DND-41 (cell line): ENCODE measurements at regions not wholly inside any gene's neighbourhood (a gene's known extent, or its start where the extent isn't known, plus 50 kb on each side); places are given as distances from the start of the nearest gene placed in this dataset.

ENCODE experiments used
- ATAC-seq: fragments of 200-7000 bp; cut with Tn5 transposase; 3 replicates; pipeline ENCODE4 v1.9.1; 2021; ENCODE audit warnings: low read depth; ENCODE audit not compliant: insufficient read depth
- DNase-seq: peaks from one replicate; pipeline ENCODE4 v3.0.0-alpha.2; 2020
- H2AFZ ChIP-seq: 2 replicates; pipeline ENCODE4 v1.6.0; 2012; ENCODE audit warnings: low read depth, low read length
- H3K27ac ChIP-seq: 2 replicates; pipeline ENCODE4 v1.5.1; 2012; ENCODE audit warnings: low read length, inconsistent platforms
- H3K27me3 ChIP-seq: fragments of 200-600 bp; sonication (generic); 2 replicates; pipeline ENCODE4 v1.6.0; 2012; ENCODE audit warnings: low read length, mild to moderate bottlenecking, inconsistent platforms; ENCODE audit not compliant: insufficient read depth, poor library complexity
- H3K36me3 ChIP-seq: 2 replicates; pipeline ENCODE4 v1.5.1; 2012; ENCODE audit warnings: low read length, inconsistent platforms; ENCODE audit not compliant: insufficient read depth
- H3K4me1 ChIP-seq: 2 replicates; pipeline ENCODE4 v1.5.1; 2012; ENCODE audit warnings: mild to moderate bottlenecking, low read length; ENCODE audit not compliant: insufficient read depth
- H3K4me2 ChIP-seq: 2 replicates; pipeline ENCODE4 v1.6.0; 2012; ENCODE audit warnings: mild to moderate bottlenecking, moderate library complexity, low read length, inconsistent platforms; ENCODE audit not compliant: insufficient read depth
- H3K4me3 ChIP-seq, 2 experiments: fragments of 200-600 bp in 1 of 2; shearing (Covaris generic) in 1 of 2; 2 replicates each; pipeline ENCODE4 v1.5.1; 2012 to 2016; ENCODE audit warnings: inconsistent platforms in 2 of 2, low read length in 2 of 2, mild to moderate bottlenecking in 2 of 2, low read depth in 1 of 2, moderate library complexity in 1 of 2
- H3K79me2 ChIP-seq: 2 replicates; pipeline ENCODE4 v1.6.0; 2012; ENCODE audit warnings: low read length, inconsistent platforms; ENCODE audit not compliant: insufficient read depth
- H3K9ac ChIP-seq: 2 replicates; pipeline ENCODE4 v1.6.0; 2012; ENCODE audit warnings: low read depth, mild to moderate bottlenecking, inconsistent platforms, low read length, moderate library complexity
- H3K9me3 ChIP-seq: 2 replicates; pipeline ENCODE4 v1.5.1; 2012; ENCODE audit warnings: low read length, moderate library complexity, mild to moderate bottlenecking, inconsistent platforms; ENCODE audit not compliant: insufficient read depth, severe bottlenecking
- H4K20me1 ChIP-seq: 2 replicates; pipeline ENCODE4 v1.6.0; 2012; ENCODE audit warnings: low read length; ENCODE audit not compliant: insufficient read depth
- EZH2 ChIP-seq: IDR thresholded peaks from 3 replicates; pipeline ENCODE4 v1.6.1; 2012; ENCODE audit warnings: borderline replicate concordance, low read depth, mild to moderate bottlenecking, moderate library complexity, low read length, inconsistent platforms; ENCODE audit not compliant: severe bottlenecking
- TF ChIP-seq, protein P1 (sequence below): IDR thresholded peaks from 2 replicates; pipeline ENCODE4 v1.5.1; 2012; ENCODE audit warnings: borderline replicate concordance, low read length, moderate library complexity, mild to moderate bottlenecking; ENCODE audit not compliant: poor library complexity, severe bottlenecking; ENCODE audit errors: extremely low read depth

DNA sequence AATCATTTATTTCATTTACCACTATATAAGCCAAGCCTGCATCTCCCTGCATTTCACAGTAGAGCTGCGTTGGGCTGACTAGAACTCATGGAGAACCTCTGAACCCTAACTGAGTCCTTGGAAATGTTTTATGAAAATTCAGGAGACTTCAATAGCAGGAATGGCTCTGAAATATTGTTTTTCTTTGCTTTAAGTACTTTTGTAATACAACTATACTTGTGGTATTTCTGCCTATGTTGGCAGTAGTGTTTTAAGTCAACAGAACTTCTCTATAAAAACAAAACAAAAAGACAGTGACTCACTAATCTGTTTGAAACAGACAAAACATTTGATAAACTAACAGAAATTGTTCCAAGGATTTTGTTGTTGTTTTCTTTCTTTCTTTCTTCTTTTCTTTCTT, 489.2 kb upstream of the MEF2C start:
- no peaks in the 10 kb centered on the region for H3K79me2 ChIP-seq
- no peak overlapping the region for H3K4me2 ChIP-seq
- no peak overlapping the region for H3K4me3 ChIP-seq
- no peaks in the 10 kb centered on the region for H3K27me3 ChIP-seq
- H3K27ac ChIP-seq = no peak overlapping the region
- H4K20me1 ChIP-seq = no peaks in the 10 kb centered on the region
- H3K9ac ChIP-seq = no peak overlapping the region
- H3K9me3 ChIP-seq = no peaks in the 10 kb centered on the region
- no peak for ATAC-seq
- no peaks in the 10 kb centered on the region for H3K36me3 ChIP-seq
- no peak for DNase-seq
- H2AFZ ChIP-seq = no peak overlapping the region
- TF ChIP-seq EZH2 = no peak
- TF ChIP-seq, protein P1, sequence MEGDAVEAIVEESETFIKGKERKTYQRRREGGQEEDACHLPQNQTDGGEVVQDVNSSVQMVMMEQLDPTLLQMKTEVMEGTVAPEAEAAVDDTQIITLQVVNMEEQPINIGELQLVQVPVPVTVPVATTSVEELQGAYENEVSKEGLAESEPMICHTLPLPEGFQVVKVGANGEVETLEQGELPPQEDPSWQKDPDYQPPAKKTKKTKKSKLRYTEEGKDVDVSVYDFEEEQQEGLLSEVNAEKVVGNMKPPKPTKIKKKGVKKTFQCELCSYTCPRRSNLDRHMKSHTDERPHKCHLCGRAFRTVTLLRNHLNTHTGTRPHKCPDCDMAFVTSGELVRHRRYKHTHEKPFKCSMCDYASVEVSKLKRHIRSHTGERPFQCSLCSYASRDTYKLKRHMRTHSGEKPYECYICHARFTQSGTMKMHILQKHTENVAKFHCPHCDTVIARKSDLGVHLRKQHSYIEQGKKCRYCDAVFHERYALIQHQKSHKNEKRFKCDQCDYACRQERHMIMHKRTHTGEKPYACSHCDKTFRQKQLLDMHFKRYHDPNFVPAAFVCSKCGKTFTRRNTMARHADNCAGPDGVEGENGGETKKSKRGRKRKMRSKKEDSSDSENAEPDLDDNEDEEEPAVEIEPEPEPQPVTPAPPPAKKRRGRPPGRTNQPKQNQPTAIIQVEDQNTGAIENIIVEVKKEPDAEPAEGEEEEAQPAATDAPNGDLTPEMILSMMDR = no peak
- H3K4me1 ChIP-seq = no peaks in the 10 kb centered on the region

DNA sequence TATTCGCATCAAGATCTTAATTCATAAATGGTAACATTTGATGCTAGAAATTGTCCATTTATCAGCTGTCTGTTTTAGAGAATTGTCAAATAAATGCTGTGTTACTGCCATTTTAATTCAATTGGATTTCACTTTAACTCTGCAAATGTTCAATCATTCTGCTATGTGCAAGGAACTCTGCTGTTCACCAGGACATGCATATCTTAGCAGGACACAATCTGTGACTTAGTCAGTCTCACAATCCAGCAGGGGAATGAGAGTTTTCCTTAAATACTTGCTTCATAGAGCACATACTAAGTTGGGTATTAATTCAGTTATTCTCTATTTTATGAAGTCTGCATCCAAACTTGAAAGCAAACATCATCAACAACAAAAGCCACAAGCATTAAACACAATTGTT, 488.7 kb upstream of the MEF2C start:
- Histone ChIP-seq H3K79me2 (no peaks in the 10 kb centered on the region), H3K9ac (no peak overlapping the region), H3K27ac (no peak overlapping the region), H2AFZ (no peak overlapping the region), H3K4me1 (no peaks in the 10 kb centered on the region), H3K27me3 (no peaks in the 10 kb centered on the region), H3K9me3 (no peaks in the 10 kb centered on the region), H3K36me3 (no peaks in the 10 kb centered on the region), H3K4me2 (no peak overlapping the region), H3K4me3 (no peak overlapping the region), H4K20me1 (no peaks in the 10 kb centered on the region)
- no peak for TF ChIP-seq EZH2
- TF ChIP-seq, protein P1 = no peak
- no peak for ATAC-seq
- DNase-seq = no peak

- Histone ChIP-seq H3K36me3 (no peaks in the 10 kb centered on the region), H3K4me3 (no peak overlapping the region), H2AFZ (no peak overlapping the region), H3K9ac (no peak overlapping the region), H3K79me2 (no peaks in the 10 kb centered on the region), H3K9me3 (no peaks in the 10 kb centered on the region), H4K20me1 (no peaks in the 10 kb centered on the region), H3K4me1 (no peaks in the 10 kb centered on the region), H3K27ac (no peak overlapping the region), H3K27me3 (no peaks in the 10 kb centered on the region), H3K4me2 (no peak overlapping the region)
- TF ChIP-seq EZH2 = no peak
- TF ChIP-seq, protein P1 = no peak
- DNase-seq (no peak), ATAC-seq (no peak)
Observed at GRCh38 chr5:89359046-89359445, 476.1 kb upstream of the MEF2C start.

DNA sequence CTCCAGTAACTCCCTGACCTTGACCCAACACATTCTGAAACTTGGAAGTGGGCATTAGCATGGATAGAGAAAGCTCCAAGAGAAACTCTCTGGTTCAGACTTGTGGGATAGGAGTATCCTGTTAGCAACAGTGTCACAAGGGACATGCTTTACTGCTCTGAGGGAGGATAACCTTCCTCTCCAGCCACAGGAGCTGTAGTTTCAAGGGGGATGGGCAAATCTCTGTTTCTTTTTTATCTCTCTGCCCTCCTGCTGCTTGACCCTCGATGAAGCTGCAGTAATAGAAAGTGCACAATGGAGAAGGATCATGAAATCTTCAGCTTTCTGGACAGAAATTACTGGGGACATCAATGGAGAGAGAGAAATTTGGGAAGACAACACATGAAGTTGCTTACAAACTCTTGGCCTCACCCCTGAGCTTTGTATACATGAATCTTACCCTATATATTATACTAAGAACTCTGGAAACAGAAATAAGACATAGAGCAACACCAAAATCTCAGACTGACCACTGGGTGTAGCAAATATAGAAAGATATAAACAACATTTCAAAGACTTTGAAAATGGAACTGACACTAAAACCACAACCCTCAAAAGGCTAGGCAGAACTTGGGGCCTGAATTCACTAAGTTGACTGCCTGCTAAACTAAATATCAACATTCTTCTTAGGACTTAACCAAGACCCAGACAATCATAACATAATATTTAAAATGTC, 471.0 kb upstream of the MEF2C start:
- DNase-seq (no peak), ATAC-seq (no peak)
- no peaks in the 10 kb centered on the region for H3K27me3 ChIP-seq
- no peaks in the 10 kb centered on the region for H3K9me3 ChIP-seq
- H3K4me2 ChIP-seq = no peak overlapping the region
- no peak overlapping the region for H3K27ac ChIP-seq
- no peak overlapping the region for H2AFZ ChIP-seq
- H3K4me3 ChIP-seq = no peak overlapping the region
- TF ChIP-seq EZH2 = no peak
- TF ChIP-seq, protein P1 = no peak
- no peak overlapping the region for H3K9ac ChIP-seq
- H3K4me1 ChIP-seq = no peaks in the 10 kb centered on the region
- H3K36me3 ChIP-seq = no peaks in the 10 kb centered on the region
- no peaks in the 10 kb centered on the region for H4K20me1 ChIP-seq
- H3K79me2 ChIP-seq = no peaks in the 10 kb centered on the region
